GM19438 (cell line): ENCODE measurements at regions not wholly inside any gene's neighbourhood (a gene's known extent, or its start where the extent isn't known, plus 50 kb on each side); places are given as distances from the start of the nearest gene placed in this dataset.

Experiments used
- ATAC-seq: cut with Tn5 transposase; IDR thresholded peaks from one replicate; pipeline ENCODE4 v1.9.1; 2021; ENCODE audit warnings: low read depth; ENCODE audit not compliant: unreplicated experiment

DNA sequence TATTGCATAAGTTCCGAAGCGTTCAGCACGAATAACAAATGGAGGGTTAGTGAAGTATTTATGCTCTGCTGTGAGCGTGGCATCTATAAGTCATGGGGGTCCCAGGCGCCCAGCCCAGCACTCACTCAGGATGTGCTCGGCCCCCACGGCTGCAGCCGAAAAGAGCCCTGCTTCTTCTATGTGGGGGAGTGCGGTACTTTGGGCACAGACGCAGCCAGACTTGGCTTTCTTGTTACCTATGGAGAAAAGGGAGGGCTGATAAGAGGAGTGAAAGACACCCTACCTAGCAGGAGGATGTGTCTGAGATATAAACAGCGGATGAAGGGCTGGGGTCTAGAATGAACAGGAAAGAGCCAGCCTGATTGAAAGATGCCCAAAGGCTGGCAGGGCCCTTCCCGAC, 51.4 kb downstream of the MRPL36 start:
- ATAC-seq = no peak

DNA sequence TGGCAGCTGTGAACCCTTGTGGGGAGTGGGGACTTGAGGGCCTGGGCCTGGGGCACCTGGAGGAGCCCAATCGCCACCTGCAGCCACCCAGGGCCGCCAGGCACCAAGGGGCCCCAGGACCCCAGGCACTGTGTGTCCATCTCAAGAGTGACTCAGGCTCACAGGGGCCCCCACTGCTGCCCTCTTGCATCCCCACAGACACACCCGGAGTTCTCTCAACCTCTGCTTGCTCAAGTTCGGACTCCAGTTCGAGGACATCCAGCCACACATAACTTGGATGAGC, 51.9 kb downstream of the MRPL36 start:
- no peak for ATAC-seq

DNA sequence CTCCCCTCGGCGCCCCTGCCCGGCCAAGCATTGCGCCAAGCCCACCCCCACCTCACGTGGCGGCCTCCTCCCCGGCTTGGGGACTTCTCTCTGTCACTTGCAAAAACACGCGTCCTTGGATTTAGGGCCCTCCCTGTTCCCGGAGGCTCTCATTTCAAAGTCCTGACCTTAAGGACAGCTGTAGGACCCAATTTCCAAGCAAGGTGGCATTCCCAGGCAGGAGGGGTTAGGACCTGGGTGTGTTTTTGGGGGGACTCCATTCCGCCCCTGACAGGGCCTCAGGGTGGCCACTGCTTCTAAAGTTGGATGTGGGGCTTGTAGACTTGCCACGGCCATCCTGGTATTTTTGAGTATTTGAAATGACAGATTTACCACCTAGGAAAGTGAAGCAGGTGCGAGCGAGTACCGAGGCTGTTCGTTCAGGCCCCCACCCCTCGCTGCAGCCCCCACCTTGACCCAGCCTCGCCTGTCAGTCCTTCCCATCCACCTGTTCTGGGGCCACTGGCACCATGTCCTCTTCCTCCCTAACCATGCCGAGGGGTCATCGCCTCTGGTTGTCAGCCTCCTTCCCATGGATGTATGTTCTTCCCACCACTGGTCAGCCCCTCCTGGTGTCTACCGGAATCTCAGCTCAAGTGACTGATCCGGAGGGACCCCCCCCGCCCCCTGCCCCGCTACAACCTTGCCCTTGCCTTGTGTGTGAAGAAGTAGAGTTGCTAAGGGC, 52.4 kb downstream of the MRPL36 start:
- ATAC-seq = no peak

DNA sequence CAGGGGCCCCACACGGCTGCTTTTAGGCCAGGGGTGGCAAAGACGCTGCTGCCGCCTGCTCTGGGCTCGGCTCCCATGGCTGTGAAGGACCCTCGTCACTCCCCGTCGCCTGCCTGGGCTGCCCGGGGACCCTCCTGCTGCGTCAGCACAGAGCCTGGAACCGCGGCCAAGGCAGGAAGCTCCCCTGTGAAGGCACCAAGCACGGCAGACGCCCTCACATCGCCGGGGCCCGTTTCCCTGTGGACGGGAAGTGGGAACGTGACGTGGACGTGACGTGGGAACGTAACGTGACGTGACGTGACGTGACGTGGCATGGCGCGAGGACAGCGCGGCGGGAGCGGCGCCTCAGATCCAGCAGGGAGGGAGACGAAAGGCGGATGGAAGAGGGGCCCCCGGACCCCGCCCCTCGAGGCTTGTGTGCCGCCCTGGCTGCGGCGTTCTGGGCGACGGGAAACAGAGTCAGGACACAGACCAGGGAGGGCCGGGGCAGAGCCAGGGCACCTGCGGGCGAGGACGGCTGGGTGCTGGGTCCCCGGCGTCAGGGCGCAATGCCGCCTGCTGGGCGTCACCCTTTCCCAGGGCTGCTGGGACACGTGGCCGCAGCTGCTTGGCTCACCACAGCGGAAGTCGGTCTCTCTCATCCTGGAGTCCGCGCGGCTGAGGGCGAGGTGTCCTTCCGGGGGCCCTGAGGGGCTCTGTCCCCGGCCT, 53.1 kb downstream of the MRPL36 start:
- no peak for ATAC-seq

DNA sequence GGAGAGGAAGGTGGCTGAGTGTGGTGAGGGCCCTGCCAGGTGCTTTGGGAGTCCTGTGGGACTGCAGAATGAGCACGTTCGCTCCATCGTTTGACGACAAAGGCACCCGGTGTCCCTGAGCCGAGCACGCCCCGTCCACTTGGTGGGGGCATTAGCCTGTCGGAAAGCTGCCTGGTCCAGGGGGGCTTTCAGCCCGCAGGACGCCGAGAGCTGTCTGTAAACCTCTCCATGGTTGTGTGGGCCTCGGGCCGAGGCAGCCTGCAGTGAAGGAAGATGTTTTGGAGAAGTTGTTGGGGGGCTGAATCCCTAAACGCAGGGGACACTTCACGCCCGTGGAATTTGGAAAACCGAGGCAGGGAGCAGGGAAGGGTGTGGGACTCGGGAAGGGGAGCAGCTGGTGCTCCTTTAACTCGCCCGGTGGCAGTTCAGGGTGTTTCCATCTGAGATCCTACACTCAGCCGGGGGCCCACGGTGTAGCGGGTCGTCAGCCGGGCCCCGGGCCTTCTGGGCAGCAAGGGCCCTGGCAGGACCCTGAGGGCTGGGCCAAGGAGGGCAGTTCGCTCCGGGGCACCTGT, 53.8 kb downstream of the MRPL36 start:
- ATAC-seq = no peak

DNA sequence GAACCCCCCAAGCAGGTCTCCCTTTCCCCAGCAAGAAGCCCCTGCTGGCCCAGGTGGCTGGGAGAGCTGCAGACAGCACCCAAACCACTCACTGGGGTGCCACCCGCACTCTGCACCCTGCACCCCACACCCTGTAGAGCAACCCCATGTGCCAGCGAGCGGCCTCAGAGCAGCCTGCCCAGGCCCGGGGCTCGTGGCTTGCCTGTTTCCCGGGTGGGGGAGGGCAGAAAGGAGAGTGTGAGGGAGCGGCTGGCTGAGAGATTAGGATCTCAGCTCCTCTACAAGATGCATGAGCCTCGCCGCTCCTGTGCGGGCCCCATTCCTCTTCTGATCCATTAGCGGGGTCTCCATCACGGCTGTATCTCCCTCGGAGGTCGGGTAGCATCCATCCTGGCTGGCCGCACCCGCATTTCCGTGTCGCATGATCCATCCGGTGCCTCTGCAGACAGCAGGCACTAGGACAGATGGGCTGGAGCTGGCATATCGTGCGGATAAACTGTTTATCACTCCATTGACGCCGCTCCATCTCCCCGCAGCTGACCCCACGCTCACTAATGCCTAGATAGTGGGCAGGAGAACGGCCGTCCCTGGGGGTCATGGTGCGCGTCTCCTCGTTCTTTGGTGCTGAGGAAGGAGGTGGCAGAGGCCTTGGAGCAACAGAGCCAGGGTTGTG, 54.4 kb downstream of the MRPL36 start:
- ATAC-seq = no peak

DNA sequence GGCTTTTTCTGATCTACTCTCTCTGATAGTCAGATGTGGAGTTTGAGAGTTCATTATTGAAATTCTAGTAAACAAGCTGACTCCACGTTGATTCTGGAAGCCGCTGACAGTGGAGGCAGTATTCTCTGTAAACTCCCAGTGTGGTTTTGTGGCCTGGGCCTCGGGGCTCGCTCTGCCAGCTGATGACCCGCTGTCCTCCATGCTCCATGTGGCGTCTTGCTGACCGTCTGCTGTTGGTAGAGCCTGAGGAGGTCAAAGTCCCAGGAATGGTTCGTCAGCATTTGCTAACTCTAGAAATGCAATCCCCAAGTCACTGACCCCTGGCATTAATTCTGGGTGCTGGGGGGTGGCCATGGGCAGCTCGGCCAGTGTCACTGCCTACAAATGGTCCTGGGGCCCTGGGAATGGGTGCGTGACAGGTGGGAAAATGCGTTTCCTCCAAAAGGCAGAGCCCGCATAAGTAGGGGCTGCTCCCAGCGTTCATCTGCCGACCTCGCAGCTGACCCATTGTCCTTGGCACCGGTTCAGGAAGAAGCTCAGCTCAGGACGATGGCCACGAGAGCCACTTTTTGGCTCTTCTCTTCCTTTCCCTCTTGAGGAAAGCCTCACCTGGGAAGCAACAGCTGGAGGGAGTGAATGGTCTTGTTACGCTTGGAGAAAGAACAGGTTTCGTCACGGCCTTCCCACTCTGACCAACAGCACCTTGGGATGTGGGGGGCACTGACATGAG, 55.1 kb downstream of the MRPL36 start:
- no peak for ATAC-seq

DNA sequence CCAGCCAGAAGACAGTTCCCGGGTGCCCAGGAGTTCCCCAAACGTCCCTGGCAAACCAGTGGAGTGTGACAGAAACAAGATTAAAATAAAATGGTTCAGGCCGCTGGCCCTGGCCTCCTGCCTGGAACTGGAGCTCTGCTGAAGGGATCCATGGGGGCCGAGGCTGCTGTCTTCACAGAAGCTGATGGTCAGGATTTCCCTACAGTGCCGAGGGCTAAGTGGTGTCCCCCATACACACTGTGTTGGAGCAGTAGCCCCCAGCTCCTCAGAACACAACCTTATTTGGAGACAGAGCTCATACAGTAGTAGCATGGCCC, 55.9 kb downstream of the MRPL36 start:
- no peak for ATAC-seq

DNA sequence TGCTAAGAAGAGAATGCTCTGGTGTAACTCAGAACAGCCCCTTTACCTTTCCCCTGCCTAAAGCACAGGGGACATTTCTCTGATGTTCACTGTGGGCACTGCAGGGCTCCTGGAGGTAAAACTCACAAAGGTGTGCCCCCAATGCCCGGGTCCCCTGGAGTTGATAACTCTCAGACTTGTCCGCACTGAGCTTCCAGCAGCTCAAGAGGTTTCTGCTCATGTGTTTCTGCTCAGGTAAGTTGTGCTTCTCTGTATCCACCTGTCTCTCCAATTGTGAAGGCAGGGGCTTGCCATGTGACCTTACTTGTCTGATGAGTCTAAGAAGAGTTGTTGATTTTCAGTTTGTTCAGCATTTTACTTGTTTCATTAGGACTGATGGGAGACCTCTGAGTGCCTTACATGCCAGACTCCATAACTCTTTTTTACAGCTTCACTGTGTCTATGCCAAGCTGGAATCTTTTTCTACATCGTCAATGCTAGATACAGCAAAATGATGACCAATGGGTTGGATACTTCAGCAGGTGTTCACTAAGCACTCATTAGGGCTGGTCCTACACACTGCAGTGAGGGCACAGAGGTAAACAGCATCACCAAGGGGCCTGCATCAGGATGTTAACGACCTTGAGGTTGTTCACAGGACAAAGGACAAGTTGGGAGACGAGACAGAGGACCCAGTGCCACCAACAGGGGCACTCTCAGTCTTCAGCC, 56.4 kb downstream of the MRPL36 start:
- no peak for ATAC-seq

DNA sequence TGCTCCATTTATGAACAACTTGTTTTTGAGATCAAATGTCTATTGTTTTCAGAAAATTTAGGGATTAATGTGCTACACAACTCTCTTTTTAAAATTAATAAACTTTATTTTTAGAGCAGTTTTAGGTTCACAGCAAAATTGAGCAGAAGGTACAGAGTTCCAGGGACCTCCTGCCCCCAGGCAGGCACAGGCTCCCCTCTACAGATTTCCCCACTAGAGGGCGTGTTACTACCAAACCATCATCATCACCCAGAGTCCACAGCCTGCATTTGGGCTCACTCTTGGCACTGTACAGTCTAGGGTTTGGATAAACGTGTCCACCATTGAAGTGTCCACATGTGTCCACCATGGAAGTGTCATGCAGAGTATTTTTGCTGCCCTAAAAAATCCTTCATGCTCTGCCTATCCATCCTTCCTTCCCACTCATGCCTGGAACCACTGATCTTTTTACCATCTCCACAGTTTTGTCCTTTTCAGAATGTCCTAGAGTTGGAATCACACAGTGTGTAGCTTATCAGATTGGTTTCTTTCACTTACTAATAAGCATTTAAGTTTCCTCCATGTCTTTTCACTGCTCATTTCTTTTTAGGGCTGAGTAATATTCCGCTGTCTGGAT, 61.7 kb downstream of the MRPL36 start:
- ATAC-seq = no peak

DNA sequence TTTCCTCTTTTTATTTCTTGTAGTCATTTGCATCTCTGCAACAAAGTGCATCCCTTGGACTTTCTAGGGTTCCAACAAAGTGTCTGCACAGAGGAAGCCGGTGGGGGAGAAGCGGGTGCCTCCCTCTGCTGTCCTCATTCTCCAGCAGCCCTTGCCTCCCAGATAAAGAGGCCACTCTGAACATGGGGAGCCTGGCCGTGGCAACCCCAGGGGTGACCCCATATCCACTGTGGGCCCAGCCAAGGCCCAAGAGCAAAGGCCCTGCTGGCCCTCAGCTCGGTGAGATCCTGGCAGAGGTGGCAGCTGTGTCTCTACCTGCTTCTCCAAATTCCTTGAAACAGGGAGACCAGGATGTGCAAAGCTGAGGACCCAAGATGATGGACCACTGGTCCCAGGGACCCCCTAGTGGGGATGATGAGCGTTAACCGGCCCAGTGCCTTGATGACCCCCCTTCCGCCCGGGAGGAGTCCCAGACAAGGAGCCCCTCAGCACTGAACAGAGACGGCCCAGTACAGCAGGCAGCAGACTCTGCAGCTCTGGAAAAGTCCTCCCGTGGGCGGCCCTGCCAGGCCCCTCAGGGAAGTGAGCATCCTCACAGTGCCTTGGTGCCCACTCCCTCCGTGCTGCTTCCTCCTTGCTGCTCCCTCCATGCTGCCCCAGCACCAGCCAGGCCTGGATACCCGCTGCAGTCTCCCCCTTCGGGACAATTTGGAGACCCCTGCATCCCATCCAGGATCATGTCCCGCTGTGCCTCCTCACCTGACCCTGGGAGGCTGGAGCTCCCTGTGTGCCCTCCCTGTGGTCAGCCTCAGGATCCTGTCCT, 62.5 kb downstream of the MRPL36 start:
- no peak for ATAC-seq

DNA sequence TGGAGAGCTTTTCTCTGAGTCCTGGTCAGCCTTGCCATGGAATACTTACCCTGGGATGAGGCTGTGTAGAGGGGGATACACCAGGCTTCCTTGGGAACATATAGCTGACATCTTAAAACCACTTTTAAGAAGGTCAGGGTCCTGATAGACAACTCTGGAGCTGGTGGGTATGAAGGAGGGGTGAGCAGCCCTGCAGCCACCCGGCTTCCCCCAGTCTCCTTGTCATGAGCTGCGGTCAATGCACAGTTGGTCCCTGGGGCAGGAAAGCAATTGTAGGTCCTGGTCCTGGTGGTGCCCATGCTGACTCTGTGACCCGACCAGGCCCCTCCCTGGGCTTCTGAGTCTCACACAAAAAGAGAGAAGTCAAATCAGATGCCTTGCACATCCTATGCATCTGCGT, 63.6 kb downstream of the MRPL36 start:
- ATAC-seq = no peak

DNA sequence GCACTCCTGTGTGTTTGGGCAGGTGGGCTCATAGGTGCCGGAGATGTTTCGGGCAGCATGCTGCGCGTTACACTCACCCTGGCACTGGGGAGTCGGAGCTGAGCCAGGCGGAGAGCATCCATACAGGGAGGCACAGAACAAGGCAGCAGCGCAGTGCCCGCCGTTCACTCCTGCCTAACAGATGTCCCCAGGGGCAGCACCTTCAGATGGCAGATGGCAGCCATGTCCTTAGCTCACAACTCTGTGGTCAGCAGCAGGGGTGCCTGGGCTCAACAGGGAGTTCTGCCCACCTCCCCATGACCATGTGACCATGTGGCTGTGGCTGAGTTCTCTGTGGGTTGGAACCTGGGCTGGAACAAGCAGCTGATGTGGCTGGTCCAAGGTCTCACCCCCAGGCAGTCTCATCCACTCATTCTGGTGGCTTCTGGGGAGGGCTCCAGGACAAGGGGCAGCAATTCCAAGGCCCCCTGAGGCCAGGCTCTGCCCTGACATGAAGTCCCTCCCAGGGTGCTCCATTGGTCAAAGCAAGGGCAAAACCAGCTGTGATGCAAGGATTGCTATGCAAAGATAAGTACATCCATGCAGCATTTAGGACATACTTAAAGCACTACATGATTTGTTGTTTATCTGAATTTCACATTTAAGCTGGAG, 64.2 kb downstream of the MRPL36 start:
- no peak for ATAC-seq

DNA sequence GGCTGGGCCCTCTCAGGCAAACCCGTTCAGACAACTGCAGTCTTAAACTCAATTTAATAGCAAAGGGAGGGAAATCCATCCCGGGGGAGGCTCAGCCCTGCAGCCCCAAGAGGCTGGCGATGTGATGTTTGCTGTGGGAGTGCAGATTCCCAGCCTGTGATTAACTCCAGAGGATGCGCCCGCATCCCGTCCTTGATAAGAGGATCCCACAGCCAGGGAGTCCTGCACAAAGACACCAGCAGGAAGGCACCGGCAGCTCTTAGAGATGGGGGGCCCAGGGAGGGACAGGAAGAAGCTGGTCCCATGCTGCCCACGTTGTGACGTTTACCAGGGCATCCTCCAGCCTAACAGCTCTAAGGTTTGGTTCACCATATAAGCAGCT, 64.7 kb downstream of the MRPL36 start:
- no peak for ATAC-seq

DNA sequence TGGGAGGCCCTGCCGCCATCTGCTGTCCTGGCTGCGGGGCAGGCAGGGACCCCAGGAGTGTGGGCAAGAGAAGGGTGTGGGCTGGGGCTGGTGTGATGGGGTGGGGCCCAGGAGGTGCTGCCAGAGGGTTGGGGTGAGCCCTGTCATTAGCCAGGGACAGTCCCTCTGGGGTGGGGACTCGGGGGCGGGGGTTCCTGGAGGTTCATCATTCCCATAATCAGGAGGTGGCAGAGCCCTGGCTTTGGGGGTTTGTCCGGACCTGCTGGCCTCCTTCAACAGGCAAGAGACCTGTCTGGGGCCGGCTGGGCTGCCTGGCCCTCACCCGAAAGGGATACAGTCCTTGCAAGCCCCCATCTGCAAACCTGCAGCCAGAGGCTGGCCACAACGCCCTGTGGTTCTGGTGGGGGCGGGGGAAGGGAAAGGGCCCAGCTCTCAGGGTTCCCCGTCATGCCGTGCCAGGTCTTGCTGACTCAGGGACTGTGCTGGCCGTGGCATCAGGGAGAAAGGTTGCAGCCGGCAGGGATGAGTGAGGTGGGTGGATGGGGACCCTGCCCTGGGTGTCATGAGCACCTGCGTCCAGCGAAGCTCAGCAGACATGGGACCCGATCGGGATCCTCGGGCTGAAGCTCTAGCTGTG, 65.2 kb downstream of the MRPL36 start:
- ATAC-seq = no peak

DNA sequence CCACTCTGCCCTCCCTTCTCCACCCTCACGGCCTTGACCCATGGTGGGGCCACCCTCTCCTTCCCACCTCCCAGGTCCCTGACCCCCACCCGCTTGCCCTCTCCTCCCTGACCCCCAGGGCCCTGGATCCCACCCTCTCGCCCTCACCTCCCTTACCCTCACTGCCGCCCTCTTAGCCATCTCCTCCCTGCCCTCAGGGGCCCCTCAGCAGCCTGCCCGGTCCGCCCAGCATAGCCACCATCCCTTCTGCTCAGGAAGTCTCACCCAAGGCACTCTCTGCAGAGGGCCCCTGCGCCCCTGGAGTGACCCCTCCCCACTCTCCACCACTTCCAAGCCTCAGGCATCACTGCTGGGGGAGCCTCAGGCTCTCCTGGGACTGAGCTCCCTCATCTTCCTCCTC, 66.3 kb downstream of the MRPL36 start:
- no peak for ATAC-seq

DNA sequence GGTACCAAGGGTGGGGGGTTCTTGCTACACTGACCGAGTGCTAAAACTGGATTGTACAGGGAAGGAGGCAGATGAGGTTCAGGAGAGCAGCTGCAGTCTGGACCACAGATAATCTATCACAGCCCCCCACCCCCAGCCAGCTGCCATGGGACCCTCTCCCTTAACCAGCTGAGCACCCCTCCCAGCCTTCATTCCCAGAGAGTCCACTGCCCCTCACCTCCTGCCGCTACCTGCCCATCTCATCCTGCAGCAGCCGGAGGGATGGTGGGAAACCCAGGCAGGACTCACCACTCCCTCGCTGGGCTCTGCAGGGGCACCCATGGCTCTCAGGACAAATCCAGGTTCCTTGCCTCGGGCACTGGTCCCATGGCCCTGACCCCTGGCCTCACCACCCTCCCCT, 66.7 kb downstream of the MRPL36 start:
- no peak for ATAC-seq

DNA sequence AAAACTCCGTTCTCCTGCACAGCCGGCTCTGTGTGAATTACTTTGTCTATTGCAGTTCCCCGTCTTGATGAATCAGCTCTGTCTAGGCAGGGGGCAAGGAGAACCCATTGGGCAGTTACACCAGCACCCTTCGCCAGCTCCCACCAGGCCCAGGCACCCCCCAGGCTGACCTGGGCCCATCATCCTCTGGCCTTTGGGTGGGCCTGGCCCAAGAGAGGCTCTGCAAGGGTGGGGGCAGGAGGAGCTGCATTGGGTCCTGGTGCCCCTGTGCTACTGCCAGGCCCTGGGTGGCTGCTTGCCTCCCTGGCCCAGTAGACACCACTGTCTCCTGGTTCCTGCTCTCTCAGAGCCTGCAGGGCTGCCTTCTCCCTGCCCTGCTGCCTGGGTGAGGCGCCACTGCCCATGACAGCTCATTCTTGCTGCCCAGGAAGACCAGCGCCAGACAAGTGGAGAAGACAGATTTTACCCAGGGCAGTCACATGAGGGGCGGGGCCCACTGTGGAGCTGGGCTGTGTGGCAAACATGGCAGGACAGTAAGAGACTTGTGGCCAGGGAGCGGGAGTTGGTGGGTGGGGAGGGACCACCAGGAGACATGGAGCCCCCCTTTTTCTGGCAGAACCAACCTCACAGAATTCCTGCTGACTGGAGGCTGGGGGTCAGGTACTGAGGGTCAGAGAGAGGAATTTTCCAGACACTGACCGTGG, 67.2 kb downstream of the MRPL36 start:
- ATAC-seq = no peak
